ENCODE measurements at regions not wholly inside any gene's neighbourhood (a gene's known extent, or its start where the extent isn't known, plus 50 kb on each side); places are given as distances from the start of the nearest gene placed in this dataset.

DNA sequence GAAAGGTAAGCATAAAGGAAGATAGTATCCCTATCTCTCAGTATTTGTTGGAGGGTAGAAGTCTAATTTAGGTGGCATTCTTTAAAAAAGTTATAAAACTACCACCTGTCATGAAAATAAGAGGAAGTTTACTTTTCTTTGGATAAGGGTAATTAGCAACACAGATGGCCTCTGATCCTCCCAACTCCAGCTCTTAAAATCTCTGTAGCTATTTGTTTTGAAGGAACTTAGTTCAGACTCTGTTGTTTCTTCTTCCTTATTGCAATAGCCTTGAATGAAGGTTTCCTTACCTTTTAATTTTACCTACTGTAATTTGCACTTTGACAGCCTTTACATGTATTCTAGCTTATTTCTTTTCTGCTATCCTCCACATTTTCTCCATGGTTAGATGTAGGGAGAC, 1261.3 kb downstream of the RAPGEF2 start:
- TF ChIP-seq EZH2 (IDR thresholded peaks at IDR 0.05) (no peak), POLR2AphosphoS5 (IDR thresholded peaks at IDR 0.05; ENCODE audit: borderline replicate concordance, low read depth, low read length) (no peak), FOXP2 (optimal IDR thresholded peaks at IDR 0.05; ENCODE audit: control extremely low read depth, extremely low read length, insufficient read depth) (no peak)
